Neural crest cell (in vitro differentiated cells): ENCODE measurements at regions not wholly inside any gene's neighbourhood (a gene's known extent, or its start where the extent isn't known, plus 50 kb on each side); places are given as distances from the start of the nearest gene placed in this dataset.

Experiments used
- DNase-seq: peaks from one replicate; pipeline ENCODE4 v3.0.0; 2021; ENCODE audit warnings: low read depth, mixed read lengths, low spot score
- H3K27ac Mint-ChIP-seq: one replicate; pipeline ENCODE4 v1.8.0; 2021; ENCODE audit warnings: mild to moderate bottlenecking, mixed read lengths; ENCODE audit not compliant: unreplicated experiment
- H3K27me3 Mint-ChIP-seq: 2 replicates; pipeline ENCODE4 v1.8.0; 2021; ENCODE audit warnings: low read depth, mild to moderate bottlenecking, mixed read lengths
- H3K36me3 Mint-ChIP-seq: 2 replicates; pipeline ENCODE4 v1.8.0; 2021; ENCODE audit warnings: low read depth, mild to moderate bottlenecking, mixed read lengths
- H3K4me1 Mint-ChIP-seq: 2 replicates; pipeline ENCODE4 v1.8.0; 2021; ENCODE audit warnings: mixed read lengths
- H3K4me3 Mint-ChIP-seq: one replicate; pipeline ENCODE4 v1.8.0; 2021; ENCODE audit warnings: mild to moderate bottlenecking, mixed read lengths
- H3K9me3 Mint-ChIP-seq: 2 replicates; pipeline ENCODE4 v1.8.0; 2021; ENCODE audit warnings: mixed read lengths
- CTCF ChIP-seq: fragments of 200-600 bp; sonication (generic); conservative IDR thresholded peaks from 2 replicates; pipeline ENCODE4 v1.5.0; 2021; ENCODE audit warnings: antibody characterized with exemption, mild to moderate bottlenecking

DNA sequence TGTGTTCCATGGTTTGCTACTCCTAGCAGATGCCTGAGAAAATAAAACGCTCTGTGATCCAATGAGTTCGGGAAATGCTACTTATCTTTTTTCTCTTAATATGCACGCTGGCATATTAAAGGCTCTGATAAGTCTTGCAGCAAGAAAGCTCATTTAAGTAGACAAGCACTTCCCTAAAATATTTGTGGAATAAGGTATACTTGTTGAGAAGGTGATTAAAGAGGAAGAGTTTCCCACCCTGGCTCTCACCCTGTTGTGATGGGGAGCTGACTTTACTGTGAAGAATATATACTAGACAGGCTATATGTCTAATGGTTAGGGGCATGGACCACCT lies 279.4 kb downstream of the RPS24 start:
- DNase-seq, result no peak
- no peaks in the 10 kb centered on the region for H3K27me3 Mint-ChIP-seq
- no peak overlapping the region for H3K4me3 Mint-ChIP-seq
- no peak overlapping the region for H3K27ac Mint-ChIP-seq
- no peaks in the 10 kb centered on the region for H3K36me3 Mint-ChIP-seq
- peaks cover 23% of the 10 kb centered on the region for H3K4me1 Mint-ChIP-seq
- TF ChIP-seq CTCF, result no peak
- H3K9me3 Mint-ChIP-seq, result no peaks in the 10 kb centered on the region

GRCh38 chr10:78313636-78314035 lies 280.0 kb downstream of the RPS24 start:
- TF ChIP-seq CTCF, result no peak
- no peak for DNase-seq
- Mint-ChIP-seq H3K27ac (no peak overlapping the region), H3K9me3 (no peaks in the 10 kb centered on the region), H3K27me3 (no peaks in the 10 kb centered on the region), H3K4me3 (no peak overlapping the region), H3K36me3 (no peaks in the 10 kb centered on the region), H3K4me1 (peaks cover 23% of the 10 kb centered on the region)

DNA sequence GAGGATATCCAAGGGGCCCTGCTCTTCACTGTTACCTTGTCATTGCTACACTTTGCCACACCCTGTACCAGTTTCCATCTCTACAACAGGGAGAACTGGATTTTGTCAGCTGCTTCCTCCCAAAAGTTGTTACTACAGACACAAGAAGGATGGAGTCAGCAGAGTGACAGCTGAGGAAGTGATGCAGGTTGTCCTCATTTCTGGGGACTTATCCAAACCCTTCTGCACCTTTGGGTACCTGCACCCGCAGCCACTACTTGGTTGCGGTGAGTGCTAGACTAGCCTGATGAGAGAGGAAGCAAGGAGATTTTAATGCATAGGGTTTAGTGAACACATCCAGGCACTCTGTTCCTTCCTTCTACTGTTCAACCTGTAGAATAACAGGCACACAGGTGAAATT lies 281.0 kb downstream of the RPS24 start:
- no peaks in the 10 kb centered on the region for H3K27me3 Mint-ChIP-seq
- H3K4me3 Mint-ChIP-seq, result no peak overlapping the region
- peaks cover 18% of the 10 kb centered on the region for H3K4me1 Mint-ChIP-seq
- H3K27ac Mint-ChIP-seq, result no peak overlapping the region
- no peaks in the 10 kb centered on the region for H3K9me3 Mint-ChIP-seq
- no peak for TF ChIP-seq CTCF
- H3K36me3 Mint-ChIP-seq, result no peaks in the 10 kb centered on the region
- DNase-seq, result no peak

DNA sequence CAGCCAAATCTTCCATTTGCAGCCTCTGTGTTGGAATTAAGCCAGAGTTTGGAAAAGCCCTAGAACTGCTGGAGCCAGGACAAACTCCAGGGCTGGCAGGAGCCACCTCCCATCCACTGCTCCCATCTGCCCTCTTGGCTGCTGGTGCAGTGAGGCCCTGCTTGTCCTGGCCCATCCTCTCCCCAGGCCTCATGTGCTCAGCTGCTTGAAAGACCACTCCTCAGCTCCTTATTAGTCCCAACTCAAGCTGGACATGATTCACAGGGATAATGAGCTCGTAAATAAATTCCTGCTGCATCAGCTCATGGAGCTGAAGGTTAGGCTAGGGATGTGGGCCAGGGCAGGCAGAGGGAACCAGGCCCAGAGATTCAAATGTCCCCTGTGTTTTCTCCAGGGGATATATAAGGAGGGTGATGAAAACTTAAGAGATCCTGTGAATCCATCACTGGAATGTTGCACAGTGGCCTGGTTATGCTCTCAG lies 282.8 kb downstream of the RPS24 start:
- no peak overlapping the region for H3K4me3 Mint-ChIP-seq
- H3K9me3 Mint-ChIP-seq, result no peaks in the 10 kb centered on the region
- no peak for DNase-seq
- peaks cover 24% of the 10 kb centered on the region for H3K4me1 Mint-ChIP-seq
- TF ChIP-seq CTCF, result no peak
- no peaks in the 10 kb centered on the region for H3K27me3 Mint-ChIP-seq
- H3K36me3 Mint-ChIP-seq, result no peaks in the 10 kb centered on the region
- no peak overlapping the region for H3K27ac Mint-ChIP-seq

DNA sequence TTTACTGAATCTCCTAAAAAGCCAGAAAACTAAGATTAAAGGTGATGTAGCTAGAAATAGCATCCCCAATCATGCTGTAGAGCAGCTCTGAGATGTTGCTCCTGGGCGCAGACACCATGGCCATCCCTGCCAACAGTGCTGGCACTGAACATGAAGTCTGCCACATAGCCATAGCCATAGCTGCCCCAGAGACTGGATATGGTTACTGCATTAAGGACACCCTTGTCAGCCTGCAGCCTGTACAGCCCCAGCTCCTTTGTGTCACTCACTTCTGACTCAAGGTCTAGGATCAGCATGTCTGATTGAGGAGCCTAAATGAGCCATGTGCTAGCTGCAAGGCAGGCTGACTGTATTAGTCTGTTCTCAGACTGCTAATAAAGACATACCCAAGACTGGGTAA lies 284.6 kb downstream of the RPS24 start:
- Mint-ChIP-seq H3K4me3 (no peak overlapping the region), H3K4me1 (peaks cover 20% of the 10 kb centered on the region), H3K9me3 (no peaks in the 10 kb centered on the region), H3K27ac (no peak overlapping the region), H3K36me3 (no peaks in the 10 kb centered on the region), H3K27me3 (no peaks in the 10 kb centered on the region)
- no peak for TF ChIP-seq CTCF
- DNase-seq, result no peak

DNA sequence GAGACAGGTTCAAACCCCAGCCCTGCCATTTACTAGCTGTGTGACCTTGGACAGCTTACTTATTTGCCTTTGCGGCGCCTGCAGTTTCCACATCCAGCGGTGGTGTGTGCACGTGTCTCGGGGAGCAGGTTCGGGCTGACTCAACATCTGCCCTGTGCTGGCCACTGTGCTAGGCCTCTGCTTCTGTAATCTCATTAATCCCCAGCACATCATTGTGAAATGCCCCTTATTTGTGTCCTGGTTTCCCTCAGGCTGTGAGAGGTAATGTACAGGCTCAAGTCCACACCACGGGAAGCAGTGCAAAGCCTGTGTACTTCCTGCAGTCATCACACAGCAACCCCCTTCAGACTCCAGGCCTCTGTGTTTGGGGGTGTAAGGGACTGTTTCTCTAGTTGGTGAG lies 285.7 kb downstream of the RPS24 start:
- no peak for TF ChIP-seq CTCF
- Mint-ChIP-seq H3K36me3 (no peaks in the 10 kb centered on the region), H3K4me1 (peaks cover 23% of the 10 kb centered on the region), H3K4me3 (no peak overlapping the region), H3K9me3 (no peaks in the 10 kb centered on the region), H3K27ac (no peak overlapping the region), H3K27me3 (no peaks in the 10 kb centered on the region)
- no peak for DNase-seq
